DND-41 (cell line): ENCODE measurements at regions not wholly inside any gene's neighbourhood (a gene's known extent, or its start where the extent isn't known, plus 50 kb on each side); places are given as distances from the start of the nearest gene placed in this dataset.

Experiments
- ATAC-seq: fragments of 200-7000 bp; cut with Tn5 transposase; 3 replicates; pipeline ENCODE4 v1.9.1; 2021; ENCODE audit warnings: low read depth; ENCODE audit not compliant: insufficient read depth
- DNase-seq: peaks from one replicate; pipeline ENCODE4 v3.0.0-alpha.2; 2020
- H2AFZ ChIP-seq: 2 replicates; pipeline ENCODE4 v1.6.0; 2012; ENCODE audit warnings: low read depth, low read length
- H3K27ac ChIP-seq: 2 replicates; pipeline ENCODE4 v1.5.1; 2012; ENCODE audit warnings: low read length, inconsistent platforms
- H3K27me3 ChIP-seq: fragments of 200-600 bp; sonication (generic); 2 replicates; pipeline ENCODE4 v1.6.0; 2012; ENCODE audit warnings: low read length, mild to moderate bottlenecking, inconsistent platforms; ENCODE audit not compliant: insufficient read depth, poor library complexity
- H3K36me3 ChIP-seq: 2 replicates; pipeline ENCODE4 v1.5.1; 2012; ENCODE audit warnings: low read length, inconsistent platforms; ENCODE audit not compliant: insufficient read depth
- H3K4me1 ChIP-seq: 2 replicates; pipeline ENCODE4 v1.5.1; 2012; ENCODE audit warnings: mild to moderate bottlenecking, low read length; ENCODE audit not compliant: insufficient read depth
- H3K4me2 ChIP-seq: 2 replicates; pipeline ENCODE4 v1.6.0; 2012; ENCODE audit warnings: mild to moderate bottlenecking, moderate library complexity, low read length, inconsistent platforms; ENCODE audit not compliant: insufficient read depth
- H3K4me3 ChIP-seq, 2 experiments: fragments of 200-600 bp in 1 of 2; shearing (Covaris generic) in 1 of 2; 2 replicates each; pipeline ENCODE4 v1.5.1; 2012 to 2016; ENCODE audit warnings: inconsistent platforms in 2 of 2, low read length in 2 of 2, mild to moderate bottlenecking in 2 of 2, low read depth in 1 of 2, moderate library complexity in 1 of 2
- H3K79me2 ChIP-seq: 2 replicates; pipeline ENCODE4 v1.6.0; 2012; ENCODE audit warnings: low read length, inconsistent platforms; ENCODE audit not compliant: insufficient read depth
- H3K9ac ChIP-seq: 2 replicates; pipeline ENCODE4 v1.6.0; 2012; ENCODE audit warnings: low read depth, mild to moderate bottlenecking, inconsistent platforms, low read length, moderate library complexity
- H3K9me3 ChIP-seq: 2 replicates; pipeline ENCODE4 v1.5.1; 2012; ENCODE audit warnings: low read length, moderate library complexity, mild to moderate bottlenecking, inconsistent platforms; ENCODE audit not compliant: insufficient read depth, severe bottlenecking
- H4K20me1 ChIP-seq: 2 replicates; pipeline ENCODE4 v1.6.0; 2012; ENCODE audit warnings: low read length; ENCODE audit not compliant: insufficient read depth
- CTCF ChIP-seq: IDR thresholded peaks from 2 replicates; pipeline ENCODE4 v1.5.1; 2012; ENCODE audit warnings: borderline replicate concordance, low read length, moderate library complexity, mild to moderate bottlenecking; ENCODE audit not compliant: poor library complexity, severe bottlenecking; ENCODE audit errors: extremely low read depth
- EZH2 ChIP-seq: IDR thresholded peaks from 3 replicates; pipeline ENCODE4 v1.6.1; 2012; ENCODE audit warnings: borderline replicate concordance, low read depth, mild to moderate bottlenecking, moderate library complexity, low read length, inconsistent platforms; ENCODE audit not compliant: severe bottlenecking

DNA sequence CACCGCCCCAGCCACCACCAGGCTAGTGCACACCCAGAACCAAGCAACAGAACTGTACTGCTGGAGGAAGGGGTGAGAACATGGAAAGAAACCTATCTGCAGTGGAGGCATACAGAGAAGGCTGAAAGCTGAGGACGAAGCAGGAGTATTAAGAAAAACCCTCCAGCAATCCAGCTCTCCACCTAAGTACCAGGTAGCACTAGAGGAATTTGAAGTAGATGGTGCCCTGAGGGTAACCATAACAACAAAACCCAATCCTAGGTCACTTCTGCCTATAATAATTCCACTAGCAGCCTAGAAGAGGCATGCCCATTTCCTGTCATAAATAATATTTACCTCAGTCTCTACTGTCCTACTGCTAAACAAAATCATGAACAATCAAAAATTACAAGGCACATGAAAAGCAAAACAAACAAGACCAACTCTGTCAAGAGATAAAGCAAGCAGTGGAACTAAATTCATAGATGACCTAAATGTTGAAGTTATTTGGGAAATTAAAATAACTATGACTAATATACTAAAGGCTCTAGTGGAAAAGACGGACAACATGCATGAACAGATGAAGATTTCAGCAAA, 51.1 kb downstream of the HYCC1 start:
- H3K9ac ChIP-seq = no peak overlapping the region
- no peak for TF ChIP-seq EZH2
- TF ChIP-seq CTCF = no peak
- no peak overlapping the region for H3K4me3 ChIP-seq
- no peak overlapping the region for H3K27ac ChIP-seq
- peaks cover 8% of the 10 kb centered on the region; the same call in 1 of the 2 replicates for H3K36me3 ChIP-seq
- H3K4me2 ChIP-seq = no peak overlapping the region
- H4K20me1 ChIP-seq = no peaks in the 10 kb centered on the region
- no peak for ATAC-seq
- no peaks in the 10 kb centered on the region for H3K79me2 ChIP-seq
- H3K9me3 ChIP-seq = no peaks in the 10 kb centered on the region
- no peaks in the 10 kb centered on the region for H3K27me3 ChIP-seq
- no peak overlapping the region for H2AFZ ChIP-seq
- no peaks in the 10 kb centered on the region for H3K4me1 ChIP-seq
- DNase-seq = no peak

GRCh38 chr7:22958742-22959141, 55.2 kb downstream of the HYCC1 start:
- Histone ChIP-seq H3K4me1 (no peaks in the 10 kb centered on the region), H3K79me2 (no peaks in the 10 kb centered on the region), H3K27ac (no peak overlapping the region), H3K27me3 (no peaks in the 10 kb centered on the region), H3K36me3 (peaks cover 8% of the 10 kb centered on the region; the same call in 1 of the 2 replicates), H3K9ac (no peak overlapping the region), H3K9me3 (no peaks in the 10 kb centered on the region), H2AFZ (no peak overlapping the region), H3K4me2 (no peak overlapping the region), H3K4me3 (no peak overlapping the region), H4K20me1 (no peaks in the 10 kb centered on the region)
- no peak for DNase-seq
- no peak for ATAC-seq
- no peak for TF ChIP-seq EZH2
- no peak for TF ChIP-seq CTCF

DNA sequence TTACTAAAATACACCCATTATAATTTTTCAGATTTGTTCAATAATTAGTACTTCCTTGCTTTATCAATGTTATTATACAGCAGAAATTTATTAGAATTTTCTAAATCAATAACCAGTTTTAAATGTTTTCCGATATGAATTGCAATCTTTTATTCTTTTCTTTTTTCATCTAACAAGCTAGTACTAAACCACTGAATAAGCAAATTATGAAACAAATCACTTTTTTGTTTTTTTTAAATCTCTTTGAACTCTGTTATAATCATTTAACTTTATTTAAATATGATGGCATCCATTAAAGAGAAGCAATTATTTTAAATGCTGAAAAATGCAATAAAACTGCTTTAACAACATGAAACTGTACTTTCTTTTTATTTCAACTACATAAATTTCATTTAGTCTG, 59.7 kb downstream of the HYCC1 start:
- no peak for TF ChIP-seq EZH2
- no peak for TF ChIP-seq CTCF
- DNase-seq = no peak
- Histone ChIP-seq H3K4me3 (no peak overlapping the region), H3K79me2 (no peaks in the 10 kb centered on the region), H3K9me3 (no peaks in the 10 kb centered on the region), H3K27me3 (no peaks in the 10 kb centered on the region), H3K4me1 (no peaks in the 10 kb centered on the region), H3K36me3 (peaks cover 4% of the 10 kb centered on the region; the same call in 1 of the 2 replicates), H2AFZ (no peak overlapping the region), H4K20me1 (no peaks in the 10 kb centered on the region), H3K9ac (no peak overlapping the region), H3K27ac (no peak overlapping the region), H3K4me2 (no peak overlapping the region)
- ATAC-seq = no peak

DNA sequence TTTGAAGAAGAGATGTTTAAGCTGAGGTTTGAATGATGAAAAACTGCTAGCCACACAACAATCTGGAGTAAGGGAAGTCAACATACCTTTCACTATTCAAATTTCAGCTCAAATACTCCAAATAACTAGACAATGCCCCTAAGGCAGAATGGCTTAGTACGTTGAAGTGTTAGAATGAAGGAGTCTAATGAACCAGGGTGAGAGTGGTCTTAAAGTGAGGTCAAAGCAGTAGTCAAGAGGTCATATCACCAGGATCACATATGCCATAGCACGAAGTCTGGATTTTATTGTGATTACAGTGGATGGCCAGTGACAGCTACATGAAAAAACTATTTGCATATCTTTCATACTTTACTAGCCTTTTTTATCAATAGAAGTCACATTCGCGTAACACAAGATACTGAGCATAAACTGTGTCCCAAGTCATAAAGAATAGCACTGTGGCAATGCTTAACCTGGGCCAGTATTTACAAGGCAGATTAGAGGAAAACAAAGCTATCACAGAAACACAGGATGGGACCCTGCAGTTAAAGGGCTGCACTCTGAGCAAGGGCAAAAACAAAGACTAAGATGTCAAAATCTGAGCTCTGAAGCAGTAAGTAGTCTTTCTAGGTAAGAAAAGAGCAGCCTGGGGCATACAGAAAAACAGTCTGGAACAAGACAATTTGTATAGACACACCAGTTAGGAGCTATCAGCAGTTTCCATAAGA, 61.5 kb downstream of the HYCC1 start:
- no peaks in the 10 kb centered on the region for H3K4me1 ChIP-seq
- H3K4me3 ChIP-seq = no peak overlapping the region
- H3K4me2 ChIP-seq = no peak overlapping the region
- TF ChIP-seq CTCF (no peak), EZH2 (no peak)
- H4K20me1 ChIP-seq = no peaks in the 10 kb centered on the region
- no peak overlapping the region for H3K27ac ChIP-seq
- H3K27me3 ChIP-seq = no peaks in the 10 kb centered on the region
- ATAC-seq (no peak), DNase-seq (no peak)
- H3K9me3 ChIP-seq = no peaks in the 10 kb centered on the region
- no peak overlapping the region for H2AFZ ChIP-seq
- no peaks in the 10 kb centered on the region for H3K79me2 ChIP-seq
- no peak overlapping the region for H3K9ac ChIP-seq
- H3K36me3 ChIP-seq = no peaks in the 10 kb centered on the region
